ENCODE measurements at regions not wholly inside any gene's neighbourhood (a gene's known extent, or its start where the extent isn't known, plus 50 kb on each side); places are given as distances from the start of the nearest gene placed in this dataset.

DNA sequence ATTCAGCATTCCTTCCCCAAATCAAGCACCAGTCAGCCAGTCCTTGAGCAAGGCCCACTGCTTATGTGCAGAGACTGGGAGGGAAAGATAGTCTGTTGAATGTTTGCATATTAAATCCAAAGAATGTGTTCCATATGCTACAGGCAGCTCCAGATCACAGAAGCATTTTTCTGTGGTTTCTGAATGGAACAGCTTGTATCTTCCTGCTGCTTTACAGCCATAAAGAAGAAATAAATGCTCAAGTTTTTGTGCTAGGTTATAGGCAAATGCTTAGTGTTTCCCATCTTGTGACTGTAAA, 310.3 kb downstream of the TRIM36 start:
- no peak overlapping the region for H3K4me2 ChIP-seq (ENCODE audit: control insufficient read depth, extremely low read depth, insufficient read depth, low read depth, low read length)

DNA sequence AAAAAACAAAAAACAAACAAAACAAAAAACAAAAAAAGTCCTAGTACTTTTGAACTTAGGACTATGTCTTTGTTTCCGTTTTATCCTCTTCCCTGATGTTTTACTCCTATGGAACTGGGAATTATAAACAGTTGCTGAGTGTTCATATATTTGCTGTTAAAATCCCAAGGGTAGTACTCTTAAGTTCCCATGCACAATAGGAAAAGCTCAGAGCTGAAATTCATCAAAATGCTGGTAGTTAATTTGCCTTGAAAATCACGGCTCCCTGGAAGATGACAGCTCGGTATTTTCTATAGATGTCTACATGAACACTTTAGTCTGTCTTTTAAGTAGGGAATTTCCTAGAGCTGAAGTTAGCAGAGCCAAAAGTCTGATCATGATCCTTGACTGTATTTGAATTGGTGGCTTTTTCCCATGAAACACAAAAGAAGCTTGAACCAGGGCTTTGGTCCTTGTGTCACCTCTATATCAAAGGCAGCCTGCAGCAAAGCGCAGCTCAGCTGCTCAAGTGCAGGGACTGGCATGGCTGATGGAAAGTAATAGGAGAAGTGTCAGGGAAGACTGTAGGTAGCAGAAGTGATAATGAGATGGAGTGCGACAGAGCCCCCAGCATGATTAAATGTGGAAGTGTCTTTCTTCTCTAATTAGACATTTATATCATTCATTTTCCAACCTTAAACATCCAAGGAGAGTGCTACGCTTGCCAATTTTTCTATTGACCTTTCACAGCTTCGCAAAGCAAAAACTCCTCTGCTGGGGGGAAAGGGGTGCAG, 310.9 kb downstream of the TRIM36 start:
- Histone ChIP-seq H3K27ac (ENCODE audit: control insufficient read depth, insufficient read depth, low read length) (no peak overlapping the region), H3K4me1 (ENCODE audit: control insufficient read depth, extremely low read depth, insufficient read depth, low read length) (no peaks in the 10 kb centered on the region), H4K20me1 (ENCODE audit: control insufficient read depth, extremely low read depth, insufficient read depth, low read length) (no peaks in the 10 kb centered on the region), H3K4me2 (ENCODE audit: control insufficient read depth, extremely low read depth, insufficient read depth, low read depth, low read length) (no peak overlapping the region), H3K9me1 (ENCODE audit: control insufficient read depth, extremely low read depth, insufficient read depth, low read length) (no peaks in the 10 kb centered on the region), H3K36me3 (ENCODE audit: control insufficient read depth in 2 of 2, extremely low read depth in 1 of 2, insufficient read depth in 2 of 2, low read length in 2 of 2) (no peaks in the 10 kb centered on the region), H3K27me3 (ENCODE audit: control insufficient read depth, extremely low read depth, insufficient read depth, low read length) (no peaks in the 10 kb centered on the region), H3K79me2 (ENCODE audit: control insufficient read depth, insufficient read depth, low read length) (no peaks in the 10 kb centered on the region), H3K4me3 (ENCODE audit: control insufficient read depth in 2 of 3, extremely low read depth in 1 of 3, insufficient read depth in 2 of 3, low read depth in 1 of 3, low read length in 3 of 3) (no peak overlapping the region), H3K9ac (ENCODE audit: control insufficient read depth, extremely low read depth, insufficient read depth, low read length) (no peak overlapping the region), H2AFZ (ENCODE audit: control insufficient read depth, low read length) (no peak overlapping the region), H3K9me3 (ENCODE audit: control insufficient read depth, low read depth, low read length) (no peaks in the 10 kb centered on the region)
- FAIRE-seq: no peak
- dilution Hi-C loops (cut with MboI; ENCODE audit: extremely low pct_ligation_motif_present, low sequenced_read_pairs): no loop called here
- no peak for DNase-seq (ENCODE audit: low read depth, low spot score)
- TF ChIP-seq, protein P1, sequence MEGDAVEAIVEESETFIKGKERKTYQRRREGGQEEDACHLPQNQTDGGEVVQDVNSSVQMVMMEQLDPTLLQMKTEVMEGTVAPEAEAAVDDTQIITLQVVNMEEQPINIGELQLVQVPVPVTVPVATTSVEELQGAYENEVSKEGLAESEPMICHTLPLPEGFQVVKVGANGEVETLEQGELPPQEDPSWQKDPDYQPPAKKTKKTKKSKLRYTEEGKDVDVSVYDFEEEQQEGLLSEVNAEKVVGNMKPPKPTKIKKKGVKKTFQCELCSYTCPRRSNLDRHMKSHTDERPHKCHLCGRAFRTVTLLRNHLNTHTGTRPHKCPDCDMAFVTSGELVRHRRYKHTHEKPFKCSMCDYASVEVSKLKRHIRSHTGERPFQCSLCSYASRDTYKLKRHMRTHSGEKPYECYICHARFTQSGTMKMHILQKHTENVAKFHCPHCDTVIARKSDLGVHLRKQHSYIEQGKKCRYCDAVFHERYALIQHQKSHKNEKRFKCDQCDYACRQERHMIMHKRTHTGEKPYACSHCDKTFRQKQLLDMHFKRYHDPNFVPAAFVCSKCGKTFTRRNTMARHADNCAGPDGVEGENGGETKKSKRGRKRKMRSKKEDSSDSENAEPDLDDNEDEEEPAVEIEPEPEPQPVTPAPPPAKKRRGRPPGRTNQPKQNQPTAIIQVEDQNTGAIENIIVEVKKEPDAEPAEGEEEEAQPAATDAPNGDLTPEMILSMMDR (optimal IDR thresholded peaks at IDR 0.05 in 1 of 3, IDR thresholded peaks at IDR 0.05 in 1 of 3, conservative IDR thresholded peaks at IDR 0.05 in 1 of 3; ENCODE audit: extremely low read depth in 1 of 3, insufficient read depth in 2 of 3, low read length in 3 of 3): no peak
- no peak for TF ChIP-seq EZH2 (IDR thresholded peaks at IDR 0.05; ENCODE audit: low read length)

More for the DNA sequence above, 310.3 kb downstream of the TRIM36 start:
- Histone ChIP-seq H3K9me3 (ENCODE audit: control insufficient read depth, low read depth, low read length) (no peaks in the 10 kb centered on the region), H2AFZ (ENCODE audit: control insufficient read depth, low read length) (no peak overlapping the region), H4K20me1 (ENCODE audit: control insufficient read depth, extremely low read depth, insufficient read depth, low read length) (no peaks in the 10 kb centered on the region), H3K9me1 (ENCODE audit: control insufficient read depth, extremely low read depth, insufficient read depth, low read length) (no peaks in the 10 kb centered on the region), H3K9ac (ENCODE audit: control insufficient read depth, extremely low read depth, insufficient read depth, low read length) (no peak overlapping the region), H3K27ac (ENCODE audit: control insufficient read depth, insufficient read depth, low read length) (no peak overlapping the region), H3K79me2 (ENCODE audit: control insufficient read depth, insufficient read depth, low read length) (no peaks in the 10 kb centered on the region), H3K36me3 (ENCODE audit: control insufficient read depth in 2 of 2, extremely low read depth in 1 of 2, insufficient read depth in 2 of 2, low read length in 2 of 2) (no peaks in the 10 kb centered on the region), H3K4me1 (ENCODE audit: control insufficient read depth, extremely low read depth, insufficient read depth, low read length) (no peaks in the 10 kb centered on the region), H3K27me3 (ENCODE audit: control insufficient read depth, extremely low read depth, insufficient read depth, low read length) (no peaks in the 10 kb centered on the region), H3K4me3 (ENCODE audit: control insufficient read depth in 2 of 3, extremely low read depth in 1 of 3, insufficient read depth in 2 of 3, low read depth in 1 of 3, low read length in 3 of 3) (no peak overlapping the region)
- FAIRE-seq: no peak
- TF ChIP-seq EZH2 (IDR thresholded peaks at IDR 0.05; ENCODE audit: low read length): no peak
- TF ChIP-seq, protein P1 (optimal IDR thresholded peaks at IDR 0.05 in 1 of 3, IDR thresholded peaks at IDR 0.05 in 1 of 3, conservative IDR thresholded peaks at IDR 0.05 in 1 of 3; ENCODE audit: extremely low read depth in 1 of 3, insufficient read depth in 2 of 3, low read length in 3 of 3): no peak
- dilution Hi-C loops (cut with MboI; ENCODE audit: extremely low pct_ligation_motif_present, low sequenced_read_pairs): no loop called here
- no peak for DNase-seq (ENCODE audit: low read depth, low spot score)
